BLaER1 treated with 17β-estradiol and CSF1 and Interleukin-3, amounts not matched to agents 10 nM and 100 nM (cell line): ENCODE measurements at regions not wholly inside any gene's neighbourhood (a gene's known extent, or its start where the extent isn't known, plus 50 kb on each side); places are given as distances from the start of the nearest gene placed in this dataset.

Experiments
- H3K27ac ChIP-seq, 11 experiments: shearing (Covaris generic); formaldehyde crosslinking; 2 replicates each; pipeline ENCODE4 v1.8.1; 2022
- H3K27me3 ChIP-seq, 11 experiments: shearing (Covaris generic); formaldehyde crosslinking; 2 replicates each; pipeline ENCODE4 v1.8.1; 2022
- H3K36me3 ChIP-seq, 11 experiments: shearing (Covaris generic); formaldehyde crosslinking; 2 replicates each; pipeline ENCODE4 v1.8.1; 2022
- H3K4me1 ChIP-seq, 10 experiments: shearing (Covaris generic); formaldehyde crosslinking; 2 replicates each; pipeline ENCODE4 v1.8.1; 2022
- H3K4me2 ChIP-seq, 11 experiments: shearing (Covaris generic); formaldehyde crosslinking; 2 replicates each; pipeline ENCODE4 v1.8.1; 2022
- H3K4me3 ChIP-seq, 10 experiments: shearing (Covaris generic); formaldehyde crosslinking; 2 replicates each; pipeline ENCODE4 v1.8.1; 2022
- H3K9ac ChIP-seq, 11 experiments: shearing (Covaris generic); formaldehyde crosslinking; 2 replicates each; pipeline ENCODE4 v1.8.1; 2022
- H3K9me3 ChIP-seq, 11 experiments: shearing (Covaris generic); formaldehyde crosslinking; replicated peaks in 1 of 11; 2 replicates each; pipeline ENCODE4 v1.8.1; 2022
- H4K20me1 ChIP-seq, 11 experiments: shearing (Covaris generic); formaldehyde crosslinking; 2 replicates each; pipeline ENCODE4 v1.8.1; 2022
- Cebpa-rat ChIP-seq, 11 experiments: shearing (Covaris generic); IDR thresholded peaks; 2 replicates each; pipeline ENCODE4 v1.8.1; 2022

- no peaks in the 10 kb centered on the region for H3K36me3 ChIP-seq
- no peaks in the 10 kb centered on the region for H3K27me3 ChIP-seq
- no peak for TF ChIP-seq Cebpa-rat (IDR thresholded peaks at IDR 0.05)
- H3K4me1 ChIP-seq: peaks cover 0 to 13% (median 3%) of the 10 kb centered on the region in 10 experiments; a peak in 8 of 20 replicates
- peak overlapping the region in 4 of 11 experiments; percentile 13 to 44 (median 40); a peak in 6 of 22 replicates for H3K4me2 ChIP-seq
- no peak overlapping the region for H3K27ac ChIP-seq
- peaks cover 0 to 3% (median 0%) of the 10 kb centered on the region in 11 experiments; a peak in 1 of 22 replicates for H3K9me3 ChIP-seq
- no peak overlapping the region for H3K4me3 ChIP-seq
- H3K9ac ChIP-seq: no peak overlapping the region
- H4K20me1 ChIP-seq: no peaks in the 10 kb centered on the region
Measured at GRCh38 chr7:41910940-41911600, 208.2 kb upstream of the INHBA start.

GRCh38 chr7:41907444-41907843 is 204.6 kb upstream of the INHBA start:
- Histone ChIP-seq H3K27me3 (no peaks in the 10 kb centered on the region), H3K4me1 (peaks cover 0 to 7% (median 3%) of the 10 kb centered on the region in 10 experiments; a peak in 8 of 20 replicates), H3K36me3 (no peaks in the 10 kb centered on the region), H4K20me1 (no peaks in the 10 kb centered on the region), H3K27ac (no peak overlapping the region), H3K4me2 (no peak overlapping the region), H3K9ac (no peak overlapping the region), H3K4me3 (no peak overlapping the region), H3K9me3 (peaks cover 16 to 29% (median 26%) of the 10 kb centered on the region in 11 experiments)
- no peak for TF ChIP-seq Cebpa-rat (IDR thresholded peaks at IDR 0.05)

DNA sequence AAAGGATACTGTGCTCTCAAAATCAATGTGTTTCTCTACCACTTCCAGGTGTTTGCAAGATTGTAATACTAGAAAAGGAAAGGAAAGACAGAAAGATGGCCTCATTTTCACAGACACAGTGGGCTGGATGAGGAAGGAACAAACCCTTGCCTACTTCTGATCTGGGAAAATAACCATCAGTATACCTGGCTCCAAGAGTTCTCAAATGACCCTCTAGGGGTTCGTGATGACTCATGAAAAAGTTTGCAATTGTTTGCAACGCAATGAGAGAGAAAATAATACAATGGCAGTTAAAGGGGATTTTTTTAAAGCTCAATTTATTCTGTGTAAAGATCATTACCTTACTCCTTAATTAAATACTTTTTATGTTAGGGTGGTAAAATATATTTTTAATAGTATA is 197.6 kb upstream of the INHBA start:
- H3K27ac ChIP-seq: no peak overlapping the region
- no peaks in the 10 kb centered on the region for H4K20me1 ChIP-seq
- peaks cover 16 to 28% (median 24%) of the 10 kb centered on the region in 11 experiments for H3K9me3 ChIP-seq
- H3K36me3 ChIP-seq: no peaks in the 10 kb centered on the region
- H3K4me3 ChIP-seq: no peak overlapping the region
- TF ChIP-seq Cebpa-rat (IDR thresholded peaks at IDR 0.05): no peak
- H3K4me2 ChIP-seq: peak overlapping the region in 8 of 11 experiments; percentile 0 to 40 (median 22); a peak in 8 of 22 replicates
- peaks cover 0 to 12% (median 7%) of the 10 kb centered on the region in 10 experiments; a peak in 8 of 20 replicates for H3K4me1 ChIP-seq
- H3K27me3 ChIP-seq: no peaks in the 10 kb centered on the region
- H3K9ac ChIP-seq: no peak overlapping the region

DNA sequence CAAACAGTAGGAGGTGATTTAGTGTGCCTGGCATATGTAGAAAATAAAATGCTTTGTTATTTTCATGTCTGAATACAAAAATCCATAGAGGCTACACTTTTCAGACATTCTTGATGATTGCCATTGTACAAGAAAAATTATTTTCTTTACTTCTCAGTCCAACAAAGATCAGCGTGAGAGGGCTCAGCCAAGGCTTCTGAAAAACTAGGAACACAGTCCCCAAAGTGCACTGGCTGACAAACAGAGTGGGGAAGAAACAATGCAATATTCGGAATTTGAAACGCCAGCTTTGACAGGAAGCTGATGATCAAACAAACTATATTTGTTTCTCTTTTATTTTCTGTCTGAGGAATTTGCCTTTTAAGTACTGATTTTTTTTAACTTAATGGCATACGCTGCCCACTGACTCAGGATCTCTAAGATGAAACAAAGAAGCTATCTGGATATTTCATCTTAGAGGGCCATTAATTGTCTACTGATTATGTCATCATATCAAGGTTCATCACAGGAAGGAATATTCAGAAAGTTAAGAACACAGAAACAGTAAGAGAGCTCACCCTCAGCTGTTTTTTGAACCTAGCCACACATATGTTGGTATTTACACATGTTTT is 197.0 kb upstream of the INHBA start:
- H3K36me3 ChIP-seq: no peaks in the 10 kb centered on the region
- no peaks in the 10 kb centered on the region for H3K27me3 ChIP-seq
- no peak overlapping the region for H3K27ac ChIP-seq
- peaks cover 14 to 24% (median 19%) of the 10 kb centered on the region in 11 experiments for H3K9me3 ChIP-seq
- H3K9ac ChIP-seq: no peak overlapping the region
- peak overlapping the region in 9 of 11 experiments; percentile 0 to 40 (median 22); a peak in 11 of 22 replicates for H3K4me2 ChIP-seq
- H3K4me1 ChIP-seq: peaks cover 0 to 12% (median 7%) of the 10 kb centered on the region in 10 experiments; a peak in 8 of 20 replicates
- no peak for TF ChIP-seq Cebpa-rat (IDR thresholded peaks at IDR 0.05)
- no peak overlapping the region for H3K4me3 ChIP-seq
- no peaks in the 10 kb centered on the region for H4K20me1 ChIP-seq

- Histone ChIP-seq H3K4me3 (no peak overlapping the region), H3K36me3 (no peaks in the 10 kb centered on the region), H3K27me3 (peaks cover 0 to 8% (median 0%) of the 10 kb centered on the region in 11 experiments; a peak in 1 of 22 replicates), H3K4me1 (peaks cover 9 to 16% (median 10%) of the 10 kb centered on the region in 10 experiments; a peak in 19 of 20 replicates), H3K9me3 (no peaks in the 10 kb centered on the region), H4K20me1 (no peaks in the 10 kb centered on the region), H3K9ac (no peak overlapping the region), H3K27ac (no peak overlapping the region), H3K4me2 (no peak overlapping the region)
- TF ChIP-seq Cebpa-rat (IDR thresholded peaks at IDR 0.05): no peak
Measured at GRCh38 chr7:41893656-41894055, 190.8 kb upstream of the INHBA start.

DNA sequence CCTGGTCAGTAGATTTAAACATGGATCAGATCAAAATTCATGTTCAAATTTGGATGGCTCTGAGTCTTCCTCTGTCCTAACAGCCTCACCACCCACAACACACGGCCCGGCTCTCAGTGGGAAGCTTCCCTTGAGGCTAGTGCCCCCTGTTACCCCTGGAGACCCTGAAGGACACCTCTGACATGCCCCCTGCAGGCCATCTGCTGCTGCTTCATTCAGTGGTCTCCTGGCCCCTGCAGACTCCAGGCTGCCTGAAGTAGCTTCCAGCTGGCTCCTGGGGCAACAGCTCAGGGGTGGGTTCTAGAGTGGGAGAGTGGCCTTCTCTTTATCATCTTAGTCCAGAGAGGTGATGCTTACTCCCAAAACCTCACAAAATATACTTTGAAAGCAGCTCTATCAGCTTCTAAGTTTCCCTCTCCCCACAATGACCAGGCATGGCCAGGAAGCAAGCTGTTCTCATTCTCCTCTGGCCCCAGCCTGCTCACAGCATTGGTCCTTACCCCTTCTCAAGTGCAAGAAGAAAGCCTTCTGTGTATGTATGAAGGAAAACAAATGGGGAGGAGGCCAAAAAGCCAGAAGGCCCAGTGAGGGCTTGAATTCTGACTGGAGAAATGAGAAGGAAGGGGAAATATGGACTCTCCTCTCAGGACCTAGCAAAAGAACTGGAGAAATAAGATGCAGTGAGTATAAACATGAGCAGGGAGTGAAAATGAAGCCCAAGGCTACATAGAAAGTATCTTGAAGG is 189.6 kb upstream of the INHBA start:
- TF ChIP-seq Cebpa-rat (IDR thresholded peaks at IDR 0.05): no peak

DNA sequence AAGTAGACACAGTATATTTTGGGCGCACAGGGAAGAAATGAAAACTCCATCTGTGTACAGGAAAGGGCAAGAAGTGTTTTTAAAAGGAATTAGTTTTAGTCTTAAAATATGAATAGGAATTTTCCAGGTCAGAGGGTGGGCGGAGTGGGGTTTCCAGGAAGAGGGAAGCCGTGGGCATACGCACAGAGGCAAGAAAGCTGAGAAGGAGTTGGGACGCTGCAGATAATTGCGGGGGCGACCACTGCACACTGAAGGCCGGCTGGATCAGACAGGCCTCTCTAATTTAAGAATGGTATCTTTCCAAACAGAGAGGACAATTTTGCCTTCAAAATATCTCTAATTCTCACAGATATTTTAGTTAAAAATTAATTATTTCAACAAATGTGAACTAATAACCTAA is 189.1 kb upstream of the INHBA start:
- Histone ChIP-seq H3K4me1 (peaks cover 16 to 33% (median 26%) of the 10 kb centered on the region in 10 experiments), H3K4me2 (0 out of 22 replicates have a peak overlapping the region, but pooled peaks of 2 of the 11 experiments have one; percentile 9 to 11), H3K9ac (no peak overlapping the region), H3K36me3 (no peaks in the 10 kb centered on the region), H3K27ac (no peak overlapping the region), H4K20me1 (no peaks in the 10 kb centered on the region), H3K9me3 (no peaks in the 10 kb centered on the region), H3K4me3 (no peak overlapping the region), H3K27me3 (peaks cover 0 to 12% (median 0%) of the 10 kb centered on the region in 11 experiments; a peak in 1 of 22 replicates)
- TF ChIP-seq Cebpa-rat (IDR thresholded peaks at IDR 0.05): no peak

More for the DNA sequence above, 189.6 kb upstream of the INHBA start:
- Histone ChIP-seq H3K9ac (no peak overlapping the region), H3K36me3 (no peaks in the 10 kb centered on the region), H4K20me1 (no peaks in the 10 kb centered on the region), H3K4me3 (no peak overlapping the region), H3K4me1 (peaks cover 10 to 27% (median 21%) of the 10 kb centered on the region in 10 experiments), H3K9me3 (no peaks in the 10 kb centered on the region), H3K4me2 (0 out of 22 replicates have a peak overlapping the region, but pooled peaks of 1 of the 11 experiments have one; percentile 11), H3K27ac (no peak overlapping the region), H3K27me3 (peaks cover 0 to 8% (median 0%) of the 10 kb centered on the region in 11 experiments; a peak in 1 of 22 replicates)

GRCh38 chr7:41890631-41891274 is 187.9 kb upstream of the INHBA start:
- H3K4me3 ChIP-seq: no peak overlapping the region
- H3K4me1 ChIP-seq: peaks cover 28 to 45% (median 37%) of the 10 kb centered on the region in 10 experiments
- H3K27ac ChIP-seq: no peak overlapping the region
- H3K4me2 ChIP-seq: no peak overlapping the region
- no peaks in the 10 kb centered on the region for H3K9me3 ChIP-seq
- no peak for TF ChIP-seq Cebpa-rat (IDR thresholded peaks at IDR 0.05)
- no peaks in the 10 kb centered on the region for H3K36me3 ChIP-seq
- peaks cover 0 to 17% (median 0%) of the 10 kb centered on the region in 11 experiments; a peak in 1 of 22 replicates for H3K27me3 ChIP-seq
- H3K9ac ChIP-seq: no peak overlapping the region
- peaks cover 0 to 4% (median 0%) of the 10 kb centered on the region in 11 experiments; a peak in 1 of 22 replicates for H4K20me1 ChIP-seq
